SHP77 (cell line): ENCODE measurements at regions not wholly inside any gene's neighbourhood (a gene's known extent, or its start where the extent isn't known, plus 50 kb on each side); places are given as distances from the start of the nearest gene placed in this dataset.

Source experiments
- DNase-seq, 2 experiments: peaks; one replicate each; lab custom pipeline; 2025; lab: John Stamatoyannopoulos, UW

DNA sequence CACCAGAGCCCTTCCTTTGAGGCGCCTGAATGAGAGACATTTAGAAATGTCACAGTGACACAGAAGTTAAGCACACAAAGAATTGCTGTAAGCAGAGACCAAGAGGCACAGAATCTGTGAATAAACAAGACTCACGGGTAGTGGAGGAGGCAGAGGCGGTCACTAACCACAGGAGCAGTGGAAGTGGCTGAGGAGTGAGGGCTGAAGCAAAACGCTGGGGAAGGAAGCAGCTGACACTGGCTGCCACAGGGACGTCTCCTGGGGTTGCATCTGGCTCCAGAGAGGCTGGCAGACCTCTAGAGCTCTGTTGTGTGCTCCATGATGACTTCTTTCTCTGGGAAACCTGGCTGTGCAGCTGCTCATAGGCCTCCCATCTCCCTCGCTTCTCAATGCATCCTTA, 65.0 kb upstream of the SLC2A12 start:
- DNase-seq: peak in 1 of 2 experiments; percentile 38

DNA sequence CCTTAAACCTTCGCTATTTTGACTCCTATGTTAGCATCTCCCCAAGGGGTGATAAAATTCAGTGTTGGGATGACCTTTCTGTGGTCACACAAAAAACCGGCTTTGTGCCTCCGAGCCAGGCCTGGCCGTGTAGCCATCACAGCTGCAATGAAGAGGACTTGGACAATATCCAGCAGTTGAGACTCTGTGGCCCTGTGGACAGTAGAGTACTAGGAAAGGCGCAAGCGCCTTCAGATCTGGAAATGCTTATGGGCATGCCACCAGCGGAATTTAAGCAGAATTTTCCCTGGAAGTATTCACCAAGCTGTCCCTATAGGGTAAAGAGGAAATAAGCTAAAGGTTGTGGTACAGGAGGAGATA, 63.3 kb upstream of the SLC2A12 start:
- DNase-seq: peak in 1 of 2 experiments; percentile 50

DNA sequence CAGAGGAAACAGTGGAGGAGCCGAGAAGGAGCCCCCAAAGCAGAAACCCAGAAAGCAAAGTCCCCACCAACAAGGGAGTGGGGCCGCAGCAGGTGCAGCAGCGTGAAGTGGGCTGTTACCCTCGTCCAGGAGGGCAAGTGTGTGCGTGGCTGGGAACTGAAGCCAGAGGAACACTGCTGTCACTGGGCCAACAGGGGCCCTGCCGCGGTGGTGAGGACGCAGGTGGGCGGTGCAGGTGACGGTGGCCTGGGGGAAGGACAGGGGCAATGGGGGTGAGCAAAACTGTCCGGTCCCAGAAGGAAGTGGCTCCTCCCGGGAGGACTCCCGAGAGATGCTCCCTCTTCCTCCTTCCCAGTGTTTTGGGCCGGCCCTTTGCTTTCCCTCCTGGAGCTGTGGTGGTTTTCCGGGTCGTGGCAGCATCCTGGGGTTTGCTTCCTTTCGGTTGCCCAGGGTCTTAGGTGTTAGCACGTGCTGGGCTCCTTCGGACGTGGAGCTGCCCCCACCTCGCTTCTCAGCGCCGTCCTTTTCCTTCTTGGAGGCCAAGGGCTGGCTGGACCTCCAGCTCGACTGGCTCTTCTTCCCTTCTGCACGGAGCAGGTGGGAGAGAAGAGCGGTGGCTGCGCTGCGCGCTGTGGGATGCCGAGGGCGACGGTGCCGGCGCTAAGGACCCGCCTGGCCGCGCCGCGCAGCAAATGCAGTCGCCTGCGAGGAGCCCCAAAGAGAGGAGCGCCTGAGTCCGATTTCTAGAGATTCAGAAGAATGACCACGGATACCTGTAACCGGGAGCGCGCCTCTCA, 62.7 kb upstream of the SLC2A12 start:
- DNase-seq: no peak

DNA sequence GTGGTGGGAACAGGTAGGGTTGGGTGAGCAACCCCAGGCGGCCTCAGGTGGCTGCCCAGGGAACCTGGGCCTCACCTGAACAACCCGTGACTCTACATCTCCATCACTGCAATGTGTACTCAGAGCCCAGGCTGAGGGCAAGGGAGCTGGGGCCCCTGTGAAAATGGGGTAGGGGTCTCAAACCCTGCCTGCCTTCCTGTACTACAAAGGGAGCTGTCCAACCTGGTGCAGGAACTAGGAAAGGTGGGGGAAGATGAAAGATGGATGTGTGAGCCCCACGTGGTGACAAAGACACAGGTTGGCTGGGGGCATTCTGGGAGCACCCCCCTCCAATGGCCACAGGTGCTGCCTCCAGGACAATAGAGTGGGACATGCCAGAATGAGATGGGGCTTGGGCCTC, 62.1 kb upstream of the SLC2A12 start:
- no peak for DNase-seq

DNA sequence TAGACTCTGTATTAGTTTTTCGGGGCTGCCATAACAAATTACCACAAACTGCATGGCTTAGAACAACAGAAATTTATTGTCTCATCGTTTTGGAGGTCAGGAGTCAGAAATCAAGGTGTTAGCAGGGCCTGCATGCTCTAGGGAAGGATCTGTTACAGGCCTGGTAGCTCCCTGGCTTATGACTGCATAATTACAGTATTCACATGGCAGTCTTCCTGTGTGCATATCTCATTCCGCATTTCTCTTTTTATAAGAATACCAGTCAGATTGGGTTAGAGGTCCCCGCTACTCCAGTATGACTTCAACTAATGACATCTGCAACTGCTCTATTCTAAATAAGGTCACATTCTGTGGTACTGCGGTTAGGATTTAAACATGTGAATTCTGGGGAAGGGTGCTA, 59.3 kb upstream of the SLC2A12 start:
- DNase-seq: no peak

DNA sequence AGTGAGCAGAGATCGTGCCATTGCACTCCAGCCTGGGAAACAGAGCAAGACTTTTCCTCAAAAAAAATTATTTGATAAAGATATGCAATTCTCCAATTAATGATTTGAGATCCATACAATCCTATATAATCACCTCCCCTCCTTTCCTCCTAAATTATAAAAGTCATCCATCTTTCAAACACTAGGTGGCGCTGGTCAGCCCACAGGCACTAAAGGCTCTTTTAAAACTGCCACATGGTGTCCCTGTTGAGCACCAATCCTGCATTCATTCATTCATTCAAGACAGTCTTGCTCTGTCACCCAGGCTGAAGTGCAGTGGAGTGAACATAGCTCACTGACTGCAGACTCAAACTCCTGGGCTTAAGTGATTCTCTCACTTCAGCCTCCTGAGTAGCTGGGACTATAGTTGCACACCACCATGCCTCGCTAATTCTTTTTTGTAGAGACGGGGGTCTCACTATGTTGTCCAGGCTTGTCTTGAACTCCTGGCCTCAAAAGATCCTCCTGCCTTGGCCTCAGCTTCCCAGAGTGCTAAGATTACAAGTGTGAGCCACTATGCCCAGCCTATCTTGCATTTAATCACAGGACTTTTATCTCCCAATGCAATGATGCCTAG, 58.7 kb upstream of the SLC2A12 start:
- peak; percentile 46 to 61 for DNase-seq

DNA sequence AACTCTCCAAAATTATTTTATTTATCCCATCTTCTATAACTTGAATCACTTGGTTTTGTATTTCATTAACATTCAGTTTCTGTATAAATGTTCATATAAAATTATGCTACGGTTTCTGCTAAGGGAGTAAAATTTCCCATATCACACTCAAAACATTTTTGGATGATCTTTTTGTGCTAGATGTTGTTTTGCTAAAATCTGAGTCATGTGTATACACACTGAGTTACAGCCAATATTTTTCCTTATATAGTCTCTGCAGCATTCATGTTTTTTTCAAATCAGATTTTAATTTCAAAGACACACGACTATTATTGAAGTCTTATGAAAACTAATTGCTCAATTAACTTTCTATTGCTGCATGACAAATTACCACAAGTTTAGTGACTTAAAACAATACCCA, 54.3 kb upstream of the SLC2A12 start:
- no peak for DNase-seq

DNA sequence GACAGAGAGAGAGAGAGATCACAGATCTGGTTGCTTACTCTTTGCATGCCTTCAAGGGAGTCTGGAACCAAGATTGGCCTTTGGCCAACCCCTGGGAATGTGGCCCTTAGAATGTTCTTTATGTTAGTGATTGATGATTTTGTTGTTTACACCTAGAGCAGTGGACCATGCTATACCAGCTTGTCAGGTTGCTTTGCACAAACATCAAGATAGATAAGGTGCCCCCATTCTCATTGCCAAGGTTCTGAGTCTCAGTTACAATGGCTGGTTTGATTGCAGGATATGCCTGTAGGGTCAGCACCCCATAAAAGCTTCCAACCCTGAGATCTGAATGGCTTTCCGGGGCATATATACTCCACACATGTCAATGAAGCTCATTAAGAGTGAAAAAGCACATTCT, 53.5 kb upstream of the SLC2A12 start:
- no peak for DNase-seq

DNA sequence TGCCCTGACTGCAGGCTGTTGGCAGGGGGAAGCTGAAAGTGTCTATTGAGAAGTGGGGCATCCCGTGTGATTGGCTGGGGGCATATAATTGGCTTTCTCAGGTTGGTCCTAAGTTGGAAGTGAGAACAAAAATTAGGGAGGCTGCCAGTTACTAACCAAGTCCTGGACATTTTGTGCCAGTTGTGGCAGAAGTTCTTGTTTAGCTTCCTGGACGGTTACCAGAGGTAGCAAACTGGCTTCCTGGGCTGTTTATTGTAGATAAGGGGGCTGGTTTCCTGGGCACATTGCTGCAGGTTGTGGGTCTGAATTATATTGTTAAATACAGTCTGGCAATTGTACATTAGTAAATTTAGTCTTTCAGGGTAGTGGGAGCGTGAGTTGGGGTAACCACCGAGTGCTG, 50.6 kb upstream of the SLC2A12 start:
- no peak for DNase-seq
